Endometrial microvascular endothelial cells (primary cell): ENCODE measurements at regions not wholly inside any gene's neighbourhood (a gene's known extent, or its start where the extent isn't known, plus 50 kb on each side); places are given as distances from the start of the nearest gene placed in this dataset.
"Not testable (repeated sequence)": the region's sequence is repeated elsewhere in the genome, so short reads cannot be mapped to it uniquely, and the experiment has no call there.

Experiments
- in situ Hi-C: cut with HindIII; loops from 2 replicates; pipeline ENCODE4 v1.10.0; 2017; ENCODE audit warnings: low sequenced_read_pairs, low pct_unique_long_range_greater_than_20kb; ENCODE audit errors: inconsistent ontology term

GRCh38 chr11:69939551-69940245, 120.5 kb upstream of the FGF3 start:
- in situ Hi-C loops: no loop called here

- in situ Hi-C loops: no loop called here
Measured at GRCh38 chr11:69940246-69940610, 121.0 kb upstream of the FGF3 start.

- in situ Hi-C loops: no loop called here
Measured at GRCh38 chr11:69941546-69942332, 122.5 kb upstream of the FGF3 start.

- in situ Hi-C loops: no loop called here
Measured at GRCh38 chr11:69942333-69942820, 123.2 kb upstream of the FGF3 start.

GRCh38 chr11:69943066-69943465, 123.8 kb upstream of the FGF3 start:
- in situ Hi-C loops: no loop called here

GRCh38 chr11:69943506-69943905, 124.3 kb upstream of the FGF3 start:
- in situ Hi-C loops: no loop called here

DNA sequence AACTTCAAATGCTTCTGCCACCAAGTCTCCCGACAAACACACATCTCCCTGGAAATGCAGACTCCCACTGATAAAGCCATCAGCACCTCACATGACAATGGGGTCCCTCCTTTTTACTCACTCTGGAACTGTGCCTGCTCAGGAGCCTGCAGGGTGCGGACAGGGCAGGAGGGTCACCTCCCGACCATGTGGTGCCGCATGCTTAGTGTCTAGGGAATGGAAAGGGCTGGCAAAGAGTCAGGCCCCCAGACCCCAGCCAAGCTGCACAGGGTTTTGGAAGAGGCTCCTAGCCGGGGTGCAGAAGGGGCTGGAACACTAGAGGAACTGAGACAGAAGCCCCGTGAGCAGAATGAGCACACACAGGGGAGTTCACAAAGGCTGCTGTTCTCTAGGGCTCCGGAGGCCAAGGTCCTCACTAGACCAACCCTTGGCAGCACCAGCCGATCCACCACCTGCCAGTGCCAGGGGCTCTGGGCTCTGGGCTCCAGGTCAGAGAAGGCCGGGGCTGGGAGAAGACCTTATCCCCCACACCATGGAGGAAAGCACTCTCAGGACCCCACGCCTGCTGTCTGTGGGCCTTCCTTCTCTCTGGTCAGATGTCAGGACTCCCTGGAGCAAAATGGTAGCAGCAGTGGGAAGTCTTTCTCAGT, 125.1 kb upstream of the FGF3 start:
- in situ Hi-C loops: no loop called here

GRCh38 chr11:69945157-69945556, 125.9 kb upstream of the FGF3 start:
- in situ Hi-C loops: no loop called here

DNA sequence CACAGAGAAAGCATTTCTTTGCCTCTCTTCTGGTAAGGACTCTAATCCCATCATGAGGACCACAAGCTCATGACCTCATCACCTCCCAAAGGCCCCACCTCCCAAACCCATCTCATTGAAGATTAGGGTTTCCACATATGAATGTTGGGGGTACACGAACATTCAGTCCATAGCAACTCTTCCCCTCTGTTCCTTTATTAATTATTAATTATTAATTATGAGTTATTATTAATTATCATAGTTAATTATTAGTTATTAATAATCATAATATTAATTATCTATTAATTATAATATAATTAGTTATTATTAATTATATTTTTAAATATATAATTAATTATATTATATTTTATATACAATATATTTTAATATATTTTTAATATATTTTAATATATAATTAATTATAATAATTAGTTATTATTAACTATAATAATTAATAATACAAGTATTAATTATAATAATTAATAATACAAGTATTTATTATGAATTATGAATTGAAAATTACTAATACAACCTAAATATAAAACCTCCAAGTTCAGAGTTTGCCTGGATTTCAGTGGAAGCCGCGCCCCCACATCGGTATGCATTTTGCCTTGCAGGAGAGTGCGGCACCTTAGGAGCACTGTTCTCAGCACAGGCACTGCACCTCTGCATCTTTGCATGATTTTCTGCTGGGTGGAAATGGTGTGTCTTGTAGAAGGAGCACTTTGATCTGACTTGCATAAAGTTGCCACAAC, 128.0 kb upstream of the FGF3 start:
- in situ Hi-C loops: no loop called here

GRCh38 chr11:69947793-69948255, 128.6 kb upstream of the FGF3 start:
- in situ Hi-C loops: no loop called here

- in situ Hi-C loops: no loop called here
Measured at GRCh38 chr11:69948256-69949141, 129.3 kb upstream of the FGF3 start.

DNA sequence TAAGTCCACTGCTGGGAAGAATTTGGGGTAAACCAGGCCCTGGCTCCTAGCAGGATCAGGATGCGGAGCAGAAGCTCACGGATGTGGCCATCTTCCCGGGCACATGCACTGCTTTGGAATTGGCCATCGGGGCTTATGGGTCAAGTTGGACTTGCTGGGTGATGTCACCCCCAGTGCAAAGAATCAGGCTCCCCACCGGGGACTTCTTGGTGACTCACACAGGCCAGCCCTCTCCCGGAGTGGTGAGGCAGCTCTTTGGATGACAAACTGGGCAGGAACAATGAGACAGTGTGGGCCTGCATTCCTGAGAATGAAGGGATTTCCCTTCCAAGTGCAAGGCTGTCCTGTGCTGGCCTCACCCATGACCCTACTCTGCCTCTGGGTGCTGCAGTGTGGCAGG, 128.8 kb upstream of the ANO1 start:
- in situ Hi-C loops: no loop called here

DNA sequence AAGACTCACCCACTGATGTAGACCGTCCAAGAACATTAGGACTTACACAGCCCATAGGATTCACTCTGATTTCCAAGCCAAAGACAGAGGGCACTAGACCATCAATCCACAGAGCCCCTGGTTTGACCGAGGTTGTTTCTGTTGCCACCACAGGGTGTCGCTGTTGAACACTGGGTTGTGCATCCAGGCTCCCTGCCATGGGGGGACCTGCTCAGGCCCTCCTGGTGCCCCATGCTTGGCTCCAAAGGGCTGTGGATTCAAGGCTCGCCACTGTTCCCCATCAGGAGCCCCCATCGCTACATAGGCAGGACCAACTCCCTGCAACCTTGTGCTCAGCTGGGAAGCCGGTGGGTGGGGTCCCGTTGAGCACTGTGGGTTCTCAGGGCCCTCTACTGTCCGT, 128.0 kb upstream of the ANO1 start:
- in situ Hi-C loops: no loop called here

GRCh38 chr11:69950621-69951020, 127.5 kb upstream of the ANO1 start:
- in situ Hi-C loops: no loop called here

GRCh38 chr11:69951821-69952220, 126.3 kb upstream of the ANO1 start:
- in situ Hi-C loops: no loop called here

GRCh38 chr11:69952229-69952975, 125.7 kb upstream of the ANO1 start:
- in situ Hi-C loops: not testable (repeated sequence)

DNA sequence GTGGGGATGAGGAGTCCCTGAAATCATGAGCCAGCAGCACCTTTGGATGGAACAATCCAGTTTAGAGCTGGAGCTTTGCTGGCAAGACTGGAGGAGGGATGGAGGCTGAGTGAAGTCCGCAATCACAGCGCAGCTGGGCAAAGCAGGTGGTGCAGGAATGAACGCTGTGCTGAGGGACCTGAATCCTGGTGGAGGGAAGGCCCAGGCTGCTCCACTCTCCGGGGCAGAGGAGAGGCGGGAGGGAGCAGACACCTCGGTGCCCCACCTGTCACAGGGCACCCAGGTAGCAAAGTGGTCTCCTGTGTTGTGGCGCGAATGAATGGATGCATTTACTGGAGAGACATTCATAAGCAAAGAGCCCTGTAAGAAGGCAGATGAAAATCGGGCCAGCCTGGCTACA, 124.8 kb upstream of the ANO1 start:
- in situ Hi-C loops: no loop called here

- in situ Hi-C loops: no loop called here
Measured at GRCh38 chr11:69954756-69955155, 123.4 kb upstream of the ANO1 start.
